C4-2B (cell line): ENCODE measurements at regions not wholly inside any gene's neighbourhood (a gene's known extent, or its start where the extent isn't known, plus 50 kb on each side); places are given as distances from the start of the nearest gene placed in this dataset.

Experiments used
- CTCF ChIP-seq: fragments of 450-650 bp; conservative IDR thresholded peaks from 2 replicates; pipeline ENCODE4 v1.5.1; 2017; ENCODE audit warnings: mild to moderate bottlenecking
- ZFX ChIP-seq: fragments of 450-650 bp; IDR thresholded peaks from 2 replicates; pipeline ENCODE4 v1.6.1; 2017

GRCh38 chr11:97617031-97617430 is 1227.2 kb downstream of the JRKL start:
- TF ChIP-seq CTCF, result no peak
- no peak for TF ChIP-seq ZFX
